OCI-LY7 (cell line): ENCODE measurements at regions not wholly inside any gene's neighbourhood (a gene's known extent, or its start where the extent isn't known, plus 50 kb on each side); places are given as distances from the start of the nearest gene placed in this dataset.

Experiments used
- BruUV-seq: library from RNA; stranded (reverse); fragments of 400-500 nt; replicated peaks from 2 replicates; lab custom pipeline; 2021; lab: Mats Ljungman, UMichigan
- CTCF ChIA-PET: fragments of 300-600 bp; sonication (Branson Sonifier 250); formaldehyde crosslinking; loops from one replicate; lab custom pipeline; 2022; ENCODE audit warnings: antibody characterized with exemption; ENCODE audit not compliant: unreplicated experiment; lab: Charles Lee
- POLR2A ChIA-PET: fragments of 300-600 bp; sonication (Branson Sonifier 250); formaldehyde crosslinking; loops from one replicate; lab custom pipeline; 2022; ENCODE audit warnings: antibody characterized with exemption; lab: Charles Lee
- DNase-seq: peaks from one replicate; pipeline ENCODE4 v3.0.0-alpha.2; 2015; ENCODE audit warnings: low spot score
- H2AFZ ChIP-seq: fragments of 200-600 bp; sonication (generic), shearing (Covaris generic); 2 replicates; pipeline ENCODE4 v1.6.1; 2014; ENCODE audit warnings: mild to moderate bottlenecking, antibody characterized with exemption, low read length, moderate library complexity
- H3K27ac ChIP-seq: fragments of 200-600 bp; sonication (generic); 2 replicates; pipeline ENCODE4 v1.5.1; 2014; ENCODE audit warnings: mixed run types, low read depth, mild to moderate bottlenecking, moderate library complexity, low read length, inconsistent platforms; ENCODE audit not compliant: poor library complexity, severe bottlenecking
- H3K36me3 ChIP-seq: fragments of 200-600 bp; sonication (generic); 2 replicates; pipeline ENCODE4 v1.6.1; 2014; ENCODE audit warnings: mild to moderate bottlenecking, antibody characterized with exemption, low read length, moderate library complexity, mixed read lengths; ENCODE audit not compliant: insufficient read depth
- H3K4me1 ChIP-seq: fragments of 200-600 bp; sonication (generic); 2 replicates; pipeline ENCODE4 v1.5.1; 2014; ENCODE audit warnings: mild to moderate bottlenecking, low read length; ENCODE audit not compliant: insufficient read depth, poor library complexity, severe bottlenecking
- H3K4me2 ChIP-seq: fragments of 200-600 bp; sonication (generic); 2 replicates; pipeline ENCODE4 v1.6.1; 2014; ENCODE audit warnings: mild to moderate bottlenecking, low read length
- H3K4me3 ChIP-seq: fragments of 200-600 bp; sonication (generic); 2 replicates; pipeline ENCODE4 v1.5.1; 2014; ENCODE audit warnings: mild to moderate bottlenecking, low read depth, low read length; ENCODE audit not compliant: poor library complexity, severe bottlenecking
- H3K79me2 ChIP-seq: fragments of 200-600 bp; sonication (generic); 2 replicates; pipeline ENCODE4 v1.6.1; 2016; ENCODE audit warnings: low read depth, mild to moderate bottlenecking, low read length, moderate library complexity, mixed read lengths; ENCODE audit not compliant: insufficient read depth
- H3K9me2 ChIP-seq: fragments of 200-600 bp; sonication (generic); 2 replicates; pipeline ENCODE4 v1.6.1; 2016; ENCODE audit warnings: mild to moderate bottlenecking, low read length, mixed read lengths; ENCODE audit not compliant: insufficient read depth
- H3K9me3 ChIP-seq: fragments of 200-600 bp; sonication (generic); 2 replicates; pipeline ENCODE4 v1.6.1; 2014; ENCODE audit warnings: mild to moderate bottlenecking, mixed run types, low read length, mixed read lengths
- H4K20me1 ChIP-seq: fragments of 200-600 bp; sonication (generic); 2 replicates; pipeline ENCODE4 v1.6.1; 2014; ENCODE audit warnings: mild to moderate bottlenecking, antibody characterized with exemption, low read length, moderate library complexity, mixed read lengths; ENCODE audit not compliant: insufficient read depth
- EZH2phosphoT487 ChIP-seq: fragments of 200-600 bp; sonication (generic); IDR thresholded peaks from 2 replicates; pipeline ENCODE4 v1.6.1; 2018; ENCODE audit warnings: low read depth, borderline replicate concordance, mild to moderate bottlenecking, mixed run types, antibody characterized with exemption, low read length, moderate library complexity, mixed read lengths
- intact Hi-C: fragments of 100-400 bp; cut with micrococcal nuclease; formaldehyde crosslinking; loops from one replicate; pipeline ENCODE4 v1.10.0; 2022; ENCODE audit not compliant: unreplicated experiment
- TF ChIP-seq, protein P1 (sequence below): fragments of 200-600 bp; sonication (generic); conservative IDR thresholded peaks from 2 replicates; pipeline ENCODE4 v1.5.1; 2014; ENCODE audit warnings: mild to moderate bottlenecking, antibody characterized with exemption, low read length, moderate library complexity, mixed read lengths

DNA sequence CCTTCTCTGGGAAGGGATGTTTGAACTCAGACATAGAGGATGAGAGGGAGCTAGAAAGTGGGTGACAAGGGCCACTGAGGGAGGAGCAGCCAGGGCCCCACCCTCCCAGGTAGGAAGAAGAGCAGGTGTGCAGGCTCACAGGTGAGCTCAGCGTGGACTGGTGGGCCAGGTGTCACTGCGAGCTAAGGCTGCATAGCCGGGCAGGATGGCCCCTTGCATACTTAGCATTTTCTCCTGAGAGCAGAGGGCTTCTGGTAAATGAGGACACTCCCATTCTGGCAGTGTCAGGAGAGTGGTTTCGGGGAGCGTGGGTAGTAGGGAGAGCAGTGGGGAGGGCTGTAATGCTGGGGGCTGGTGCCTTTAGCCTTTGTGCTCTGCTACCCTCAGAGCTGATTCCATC is 843.4 kb downstream of the TBC1D22A start:
- H3K4me2 ChIP-seq = no peak overlapping the region
- no peak overlapping the region for H3K27ac ChIP-seq
- no peaks in the 10 kb centered on the region for H3K36me3 ChIP-seq
- DNase-seq = no peak
- no peaks in the 10 kb centered on the region for H3K79me2 ChIP-seq
- BruUV-seq = no TSS peak
- CTCF ChIA-PET = no interaction called here
- no peak overlapping the region for H2AFZ ChIP-seq
- intact Hi-C loops = no loop called here
- H3K4me3 ChIP-seq = no peak overlapping the region
- no peaks in the 10 kb centered on the region for H3K9me3 ChIP-seq
- POLR2A ChIA-PET = no interaction called here
- H3K9me2 ChIP-seq = no peaks in the 10 kb centered on the region
- TF ChIP-seq, protein P1, sequence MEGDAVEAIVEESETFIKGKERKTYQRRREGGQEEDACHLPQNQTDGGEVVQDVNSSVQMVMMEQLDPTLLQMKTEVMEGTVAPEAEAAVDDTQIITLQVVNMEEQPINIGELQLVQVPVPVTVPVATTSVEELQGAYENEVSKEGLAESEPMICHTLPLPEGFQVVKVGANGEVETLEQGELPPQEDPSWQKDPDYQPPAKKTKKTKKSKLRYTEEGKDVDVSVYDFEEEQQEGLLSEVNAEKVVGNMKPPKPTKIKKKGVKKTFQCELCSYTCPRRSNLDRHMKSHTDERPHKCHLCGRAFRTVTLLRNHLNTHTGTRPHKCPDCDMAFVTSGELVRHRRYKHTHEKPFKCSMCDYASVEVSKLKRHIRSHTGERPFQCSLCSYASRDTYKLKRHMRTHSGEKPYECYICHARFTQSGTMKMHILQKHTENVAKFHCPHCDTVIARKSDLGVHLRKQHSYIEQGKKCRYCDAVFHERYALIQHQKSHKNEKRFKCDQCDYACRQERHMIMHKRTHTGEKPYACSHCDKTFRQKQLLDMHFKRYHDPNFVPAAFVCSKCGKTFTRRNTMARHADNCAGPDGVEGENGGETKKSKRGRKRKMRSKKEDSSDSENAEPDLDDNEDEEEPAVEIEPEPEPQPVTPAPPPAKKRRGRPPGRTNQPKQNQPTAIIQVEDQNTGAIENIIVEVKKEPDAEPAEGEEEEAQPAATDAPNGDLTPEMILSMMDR = no peak
- TF ChIP-seq EZH2phosphoT487 = no peak
- H4K20me1 ChIP-seq = no peaks in the 10 kb centered on the region
- no peaks in the 10 kb centered on the region for H3K4me1 ChIP-seq

DNA sequence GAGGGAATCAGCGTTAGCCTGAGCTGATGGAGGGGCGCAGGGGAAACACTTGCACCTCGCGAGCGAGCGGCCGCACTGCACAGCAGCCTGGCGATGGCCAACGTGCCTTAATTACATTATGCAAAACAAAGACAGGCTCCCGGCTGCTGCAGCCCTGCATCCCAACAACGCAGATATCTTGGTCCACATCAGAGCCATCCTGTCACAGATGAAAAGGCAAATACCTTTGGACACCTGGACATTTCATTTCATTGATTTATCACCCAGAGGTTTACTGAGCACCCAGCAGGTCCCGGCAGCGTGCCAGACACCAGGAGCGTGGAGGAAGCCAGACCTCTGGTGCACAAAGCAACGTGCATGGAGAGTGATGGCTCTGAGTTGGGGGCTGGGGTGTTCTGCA is 843.0 kb downstream of the TBC1D22A start:
- H4K20me1 ChIP-seq = no peaks in the 10 kb centered on the region
- ChIA-PET POLR2A (no interaction called here), CTCF (no interaction called here)
- H3K27ac ChIP-seq = no peak overlapping the region
- no peak for TF ChIP-seq EZH2phosphoT487
- TF ChIP-seq, protein P1 = no peak
- no peaks in the 10 kb centered on the region for H3K9me2 ChIP-seq
- H2AFZ ChIP-seq = no peak overlapping the region
- DNase-seq = no peak
- H3K9me3 ChIP-seq = no peaks in the 10 kb centered on the region
- intact Hi-C loops = no loop called here
- H3K4me1 ChIP-seq = no peaks in the 10 kb centered on the region
- no TSS peak for BruUV-seq
- no peaks in the 10 kb centered on the region for H3K36me3 ChIP-seq
- no peak overlapping the region for H3K4me3 ChIP-seq
- no peaks in the 10 kb centered on the region for H3K79me2 ChIP-seq
- no peak overlapping the region for H3K4me2 ChIP-seq

DNA sequence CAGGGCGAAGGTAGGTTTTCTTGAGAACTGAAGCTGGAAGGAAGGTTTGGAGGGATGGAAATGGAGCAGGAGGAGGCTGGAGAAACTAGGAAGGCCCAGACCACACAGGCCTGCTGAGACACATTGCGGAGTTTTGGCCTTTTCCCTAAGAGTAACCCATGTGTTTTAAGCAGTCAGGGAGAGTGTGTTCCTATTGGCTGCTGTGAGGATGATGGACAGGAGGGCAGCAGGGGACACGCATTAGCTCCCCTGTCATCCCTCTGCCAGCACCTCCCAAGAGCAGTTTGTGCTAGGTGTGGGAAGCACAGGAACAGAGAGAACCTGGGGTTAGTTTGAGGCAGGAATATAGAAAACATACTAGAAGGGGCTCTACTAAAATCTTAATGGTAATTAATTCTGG is 842.1 kb downstream of the TBC1D22A start:
- Histone ChIP-seq H3K4me3 (no peak overlapping the region), H3K4me2 (no peak overlapping the region), H3K4me1 (no peaks in the 10 kb centered on the region), H3K27ac (no peak overlapping the region), H3K9me2 (no peaks in the 10 kb centered on the region), H2AFZ (no peak overlapping the region), H3K79me2 (no peaks in the 10 kb centered on the region), H4K20me1 (no peaks in the 10 kb centered on the region), H3K36me3 (no peaks in the 10 kb centered on the region), H3K9me3 (no peaks in the 10 kb centered on the region)
- BruUV-seq = no TSS peak
- CTCF ChIA-PET = no interaction called here
- intact Hi-C loops = no loop called here
- POLR2A ChIA-PET = no interaction called here
- TF ChIP-seq, protein P1 = no peak
- no peak for TF ChIP-seq EZH2phosphoT487
- no peak for DNase-seq
